AG10803 (cell line): ENCODE measurements at regions not wholly inside any gene's neighbourhood (a gene's known extent, or its start where the extent isn't known, plus 50 kb on each side); places are given as distances from the start of the nearest gene placed in this dataset.

Source experiments
- DNase-seq: peaks from one replicate; pipeline ENCODE4 v3.0.0; 2010; ENCODE audit warnings: low read depth
- H3K4me3 ChIP-seq: 2 replicates; pipeline ENCODE4 v1.5.1; 2011; ENCODE audit warnings: mild to moderate bottlenecking, low read length, control low read depth
- TF ChIP-seq, protein P1 (sequence below): conservative IDR thresholded peaks from 2 replicates; pipeline ENCODE4 v1.5.1; 2011; ENCODE audit warnings: mild to moderate bottlenecking, low read length, control low read depth, inconsistent platforms

DNA sequence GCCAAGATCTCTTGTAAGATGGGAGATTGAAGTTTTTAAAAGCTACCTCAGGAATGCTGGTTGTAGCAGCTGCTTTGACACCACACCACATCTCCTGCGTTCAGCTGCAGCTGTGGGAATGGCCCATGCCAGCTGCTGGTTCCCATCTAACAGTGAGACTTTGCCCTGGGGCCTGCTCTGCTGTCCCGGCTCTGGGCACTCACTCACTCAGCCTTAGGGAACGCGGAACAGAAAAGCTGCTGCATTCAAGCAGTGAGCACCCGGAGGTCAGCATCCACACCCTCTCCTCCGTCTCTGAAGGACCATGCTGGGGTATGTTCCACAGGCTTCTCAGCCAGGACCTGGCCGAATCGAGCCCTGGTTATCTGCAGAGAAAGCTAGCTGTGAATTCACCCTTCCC lies 197.1 kb upstream of the CXCL12 start:
- peak; percentile 51 for DNase-seq
- TF ChIP-seq, protein P1, sequence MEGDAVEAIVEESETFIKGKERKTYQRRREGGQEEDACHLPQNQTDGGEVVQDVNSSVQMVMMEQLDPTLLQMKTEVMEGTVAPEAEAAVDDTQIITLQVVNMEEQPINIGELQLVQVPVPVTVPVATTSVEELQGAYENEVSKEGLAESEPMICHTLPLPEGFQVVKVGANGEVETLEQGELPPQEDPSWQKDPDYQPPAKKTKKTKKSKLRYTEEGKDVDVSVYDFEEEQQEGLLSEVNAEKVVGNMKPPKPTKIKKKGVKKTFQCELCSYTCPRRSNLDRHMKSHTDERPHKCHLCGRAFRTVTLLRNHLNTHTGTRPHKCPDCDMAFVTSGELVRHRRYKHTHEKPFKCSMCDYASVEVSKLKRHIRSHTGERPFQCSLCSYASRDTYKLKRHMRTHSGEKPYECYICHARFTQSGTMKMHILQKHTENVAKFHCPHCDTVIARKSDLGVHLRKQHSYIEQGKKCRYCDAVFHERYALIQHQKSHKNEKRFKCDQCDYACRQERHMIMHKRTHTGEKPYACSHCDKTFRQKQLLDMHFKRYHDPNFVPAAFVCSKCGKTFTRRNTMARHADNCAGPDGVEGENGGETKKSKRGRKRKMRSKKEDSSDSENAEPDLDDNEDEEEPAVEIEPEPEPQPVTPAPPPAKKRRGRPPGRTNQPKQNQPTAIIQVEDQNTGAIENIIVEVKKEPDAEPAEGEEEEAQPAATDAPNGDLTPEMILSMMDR = no peak
- no peak overlapping the region for H3K4me3 ChIP-seq

DNA sequence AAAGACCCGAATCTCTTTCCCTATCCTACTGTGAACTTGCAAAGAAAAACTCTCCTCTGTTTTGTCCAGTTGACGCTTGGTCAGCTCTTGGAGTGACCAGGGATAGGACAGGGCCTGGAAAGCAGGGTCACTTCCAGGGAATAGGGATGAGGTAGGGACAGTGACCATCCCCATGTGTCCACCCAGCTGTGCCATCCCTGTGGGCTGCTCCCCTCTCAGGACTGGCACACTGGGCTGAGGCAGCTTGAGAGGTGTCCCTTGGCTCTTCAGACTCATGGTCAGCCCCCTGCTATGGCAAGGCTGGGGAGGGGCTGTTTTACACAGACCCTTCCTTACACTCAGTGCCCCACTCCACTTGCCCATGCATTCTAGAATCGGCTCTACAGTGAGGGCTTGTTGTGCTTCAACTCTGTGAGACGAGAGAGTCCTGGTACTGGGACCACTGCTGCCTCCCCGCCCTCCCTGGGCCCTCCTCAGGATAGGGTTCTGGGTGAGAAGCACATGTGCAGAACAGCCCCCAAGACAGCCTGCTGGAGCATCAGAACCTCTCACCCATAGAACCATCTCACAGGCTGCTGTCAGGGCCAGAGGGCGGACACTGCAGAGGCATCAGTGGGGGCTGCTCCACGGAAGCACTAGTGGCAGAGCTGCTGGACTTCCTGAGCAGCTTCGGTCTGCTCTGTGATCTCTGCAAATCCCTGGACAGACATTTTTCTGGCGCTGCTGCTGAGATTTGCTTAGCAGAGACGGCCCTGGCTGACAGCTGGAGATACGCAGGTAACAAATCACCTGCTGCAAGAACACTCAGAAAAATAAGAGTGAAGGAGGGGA lies 202.8 kb upstream of the CXCL12 start:
- H3K4me3 ChIP-seq = no peak overlapping the region
- DNase-seq = no peak
- TF ChIP-seq, protein P1 = no peak

DNA sequence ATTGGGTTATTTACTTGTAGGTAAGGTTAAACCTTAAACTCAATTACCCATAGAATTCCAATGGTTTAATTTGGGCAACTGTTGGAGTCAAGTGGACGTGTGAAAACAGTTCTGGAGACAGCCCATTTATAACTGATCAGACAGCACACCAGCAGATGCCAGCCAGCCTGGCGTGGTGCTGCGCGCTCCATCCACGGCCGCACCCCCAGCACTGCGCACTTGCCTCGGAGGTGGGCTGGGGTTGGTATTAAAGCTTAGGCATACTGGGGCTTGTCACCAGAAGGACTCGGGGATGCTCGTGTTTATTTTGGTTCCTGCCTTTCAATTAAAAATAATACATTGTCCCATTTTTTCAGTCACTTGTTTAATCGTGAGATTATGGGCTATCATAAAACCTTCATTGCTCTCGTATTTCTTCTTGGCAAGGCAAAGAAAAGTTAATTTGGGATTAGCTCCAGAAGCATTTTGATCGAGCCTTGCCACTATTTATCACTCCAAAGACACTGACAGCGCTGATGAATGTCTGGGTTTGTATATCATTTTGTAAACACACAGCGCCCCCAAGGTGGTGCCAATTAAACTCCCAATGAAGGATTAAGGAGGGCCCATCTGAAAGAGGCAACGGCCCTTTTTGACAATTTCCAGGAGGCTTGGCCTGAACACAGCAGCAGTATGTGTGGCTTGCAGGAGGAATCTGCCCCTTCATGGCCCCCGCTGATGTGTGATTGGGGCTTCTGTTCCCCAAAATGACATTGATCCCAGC lies 204.5 kb upstream of the CXCL12 start:
- TF ChIP-seq, protein P1 = no peak
- no peak overlapping the region for H3K4me3 ChIP-seq

DNA sequence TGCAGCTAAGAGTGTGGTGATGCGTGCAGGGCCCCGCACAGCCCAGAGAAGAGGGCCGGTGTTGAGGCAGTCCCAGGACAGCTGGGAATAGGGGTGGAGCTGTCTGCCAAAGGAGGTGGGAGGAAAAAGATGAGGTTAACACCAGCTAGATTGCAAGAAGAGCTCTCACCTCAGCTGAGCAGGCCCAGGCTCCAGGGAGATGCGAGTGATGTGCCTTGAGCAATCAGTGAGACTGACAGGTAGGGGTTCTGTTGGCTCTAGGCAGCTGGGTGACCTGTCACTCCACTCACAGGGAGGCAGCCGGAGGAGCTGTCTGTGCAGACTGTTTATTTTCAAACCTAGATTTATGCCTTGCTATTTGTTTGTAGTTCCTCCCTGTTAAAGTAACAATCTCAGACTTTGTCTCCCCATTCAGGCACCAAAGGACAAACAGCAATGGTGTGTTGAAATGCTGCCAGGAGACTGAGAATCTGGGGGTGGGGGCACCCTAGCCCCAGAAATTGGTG lies 205.1 kb upstream of the CXCL12 start:
- H3K4me3 ChIP-seq = no peak overlapping the region
- TF ChIP-seq, protein P1 = no peak
- no peak for DNase-seq

More for the DNA sequence above, 204.5 kb upstream of the CXCL12 start:
- DNase-seq = no peak

DNA sequence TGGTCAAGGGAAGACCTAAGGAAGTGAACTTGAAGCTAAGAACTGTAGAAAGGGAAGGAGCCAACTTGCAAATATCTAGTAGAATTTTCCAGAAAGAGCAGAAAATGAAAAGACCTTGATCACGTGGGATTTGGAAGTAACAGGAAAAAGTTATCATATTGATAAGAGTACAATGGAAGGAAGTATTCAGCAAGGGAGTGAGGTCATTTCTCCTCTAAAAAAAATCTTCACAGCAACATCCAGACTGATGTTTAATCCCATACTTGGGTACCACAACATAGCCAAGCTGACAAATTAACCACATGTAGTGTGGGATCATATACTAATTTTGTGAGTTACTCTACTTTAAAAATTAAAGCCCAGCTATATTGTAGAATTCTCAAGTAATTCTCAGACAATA lies 207.0 kb upstream of the CXCL12 start:
- DNase-seq = no peak
- TF ChIP-seq, protein P1 = no peak
- no peak overlapping the region for H3K4me3 ChIP-seq

DNA sequence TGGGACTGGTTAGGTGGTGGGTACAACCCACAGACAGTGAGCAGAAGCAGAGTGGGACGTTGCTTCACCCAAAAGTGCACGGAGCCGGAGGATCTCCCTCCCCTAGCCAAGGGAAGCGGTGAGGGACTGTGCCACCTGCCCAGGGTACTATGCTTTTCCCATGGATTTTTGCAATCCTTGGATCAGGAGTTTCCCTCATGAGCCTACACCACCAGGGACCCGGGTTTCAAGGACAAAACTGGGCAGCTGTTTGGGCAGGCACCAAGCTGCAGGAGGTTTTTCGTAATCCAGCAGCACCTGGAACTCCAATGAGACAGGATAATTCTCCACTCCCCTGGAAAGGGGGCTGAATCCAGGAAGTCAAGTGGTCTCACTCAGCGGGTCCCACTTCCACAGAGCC lies 209.1 kb upstream of the CXCL12 start:
- H3K4me3 ChIP-seq = no peak overlapping the region
- TF ChIP-seq, protein P1 = no peak
- DNase-seq = no peak
